Activated CD8-positive, alpha-beta memory T cell treated with anti-CD3 and anti-CD28 coated beads, Interleukin-2, amount 50 U/mL, for 24 hours (primary cell): ENCODE measurements at regions not wholly inside any gene's neighbourhood (a gene's known extent, or its start where the extent isn't known, plus 50 kb on each side); places are given as distances from the start of the nearest gene placed in this dataset.
"Not testable (repeated sequence)": the region's sequence is repeated elsewhere in the genome, so short reads cannot be mapped to it uniquely, and the experiment has no call there.

Experiments used
- DNase-seq: peaks from one replicate; pipeline ENCODE4 v3.0.0-alpha.2; 2020; ENCODE audit errors: extremely low read depth

DNA sequence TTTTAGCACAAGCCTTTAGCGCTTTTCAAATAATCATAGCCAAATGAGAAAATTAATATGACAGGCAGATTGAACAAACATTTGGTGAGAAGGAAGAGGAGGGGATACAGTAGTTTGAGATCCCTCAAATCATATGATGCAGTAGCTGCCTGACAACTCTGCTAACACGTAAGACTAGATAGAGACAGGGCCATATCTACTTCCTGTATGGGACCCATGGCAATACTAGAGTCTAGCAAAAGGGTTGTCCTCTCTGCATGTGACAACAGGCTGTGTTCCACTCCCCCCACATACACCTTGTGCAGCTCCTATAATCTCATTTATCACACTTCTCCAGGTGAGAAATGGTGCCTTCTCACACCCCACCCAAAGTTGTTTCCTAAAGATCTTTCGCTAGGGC lies 106.3 kb upstream of the NBPF26 start:
- DNase-seq, result not testable (repeated sequence)

GRCh38 chr1:120619867-120620692 lies 103.7 kb upstream of the NBPF26 start:
- DNase-seq, result not testable (repeated sequence)

DNA sequence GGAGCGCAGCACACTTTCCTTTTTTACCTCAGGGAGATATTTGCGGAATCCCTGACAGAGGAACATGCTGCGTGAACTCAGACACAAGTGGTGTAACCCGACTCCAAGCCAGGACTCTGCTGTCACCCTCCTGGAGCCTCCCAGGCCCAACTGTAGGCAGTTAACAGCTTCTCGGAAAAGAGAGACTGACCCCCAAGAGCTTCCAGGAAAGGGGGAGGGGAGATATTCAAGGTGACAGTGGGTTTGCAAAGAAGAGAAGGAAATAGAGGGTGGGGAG lies 103.1 kb upstream of the NBPF26 start:
- DNase-seq, result not testable (repeated sequence)

- not testable (repeated sequence) for DNase-seq
Measured at GRCh38 chr1:120621278-120621677, 102.5 kb upstream of the NBPF26 start.

DNA sequence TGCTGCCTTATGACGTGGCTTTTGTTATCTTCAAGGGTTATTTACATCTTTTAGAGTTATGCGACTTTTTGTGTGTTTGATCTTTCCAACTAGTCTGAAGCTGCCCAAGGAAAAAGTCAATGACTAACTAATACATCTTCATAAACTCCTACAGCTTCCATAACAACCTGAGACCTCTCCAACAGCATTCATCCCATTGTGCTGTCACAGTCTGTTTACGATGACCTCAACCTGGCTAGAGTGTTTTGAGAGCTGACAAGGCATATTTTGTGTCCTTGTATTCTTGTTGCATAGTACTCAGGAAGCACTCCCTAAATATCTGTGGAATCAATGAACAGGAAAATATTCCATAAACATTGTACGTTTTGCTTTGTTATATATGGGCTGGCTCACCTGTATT lies 100.2 kb upstream of the NBPF26 start:
- DNase-seq, result not testable (repeated sequence)

DNA sequence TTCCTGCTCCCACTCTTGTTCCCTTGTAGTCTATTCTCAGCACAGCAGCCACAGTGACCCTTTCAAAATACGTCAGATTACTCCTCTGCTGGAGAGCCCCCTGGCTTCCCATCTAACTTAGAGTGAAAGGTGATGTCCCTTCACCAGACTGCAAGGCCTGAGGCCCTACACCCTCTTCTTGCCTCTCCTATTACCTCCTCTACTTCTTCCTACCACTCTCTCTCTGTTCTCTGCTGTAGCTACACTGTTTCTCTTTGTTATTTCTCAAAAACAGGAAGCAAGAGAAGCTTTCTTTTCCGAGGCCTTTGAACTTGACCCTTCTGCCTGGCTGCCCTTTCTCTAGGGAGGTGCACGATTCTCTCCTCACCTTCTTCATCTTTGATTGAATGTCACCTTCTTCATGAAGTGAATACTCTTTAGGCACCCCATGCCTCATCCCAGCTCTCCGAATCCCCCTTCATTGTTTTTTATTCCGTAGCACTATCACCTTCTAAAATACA lies 99.1 kb upstream of the NBPF26 start:
- not testable (repeated sequence) for DNase-seq

DNA sequence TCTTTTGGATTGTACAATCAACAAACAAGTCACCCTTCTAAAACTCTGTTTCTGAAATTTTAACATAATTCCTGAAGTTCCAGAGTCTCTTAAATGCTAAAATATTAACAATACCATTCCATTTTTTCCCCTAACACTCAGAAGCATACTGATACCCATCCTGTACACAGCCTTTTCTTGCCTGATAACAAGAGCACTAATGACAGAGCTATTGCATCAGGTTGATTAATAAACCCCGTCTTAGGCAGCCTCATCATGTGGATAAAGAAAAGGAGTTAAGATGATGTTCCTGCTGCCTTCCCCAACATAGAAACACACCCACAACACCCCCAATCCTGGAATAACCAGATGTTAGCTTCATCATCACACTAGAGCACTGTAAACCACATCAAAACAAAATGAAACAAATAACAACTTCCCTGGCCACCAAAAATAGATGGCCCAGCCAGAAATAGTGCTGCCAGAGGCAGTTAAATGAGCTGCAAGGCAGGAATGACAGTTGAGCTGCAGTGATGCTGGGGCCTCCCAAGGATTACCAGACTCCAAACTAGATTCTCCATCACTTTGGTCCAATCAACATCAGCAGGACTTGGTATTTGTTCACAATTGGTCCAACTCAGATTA lies 93.8 kb upstream of the NBPF26 start:
- DNase-seq, result not testable (repeated sequence)

GRCh38 chr1:120634816-120635806 lies 88.6 kb upstream of the NBPF26 start:
- DNase-seq, result not testable (repeated sequence)

GRCh38 chr1:120640261-120641013 lies 83.3 kb upstream of the NBPF26 start:
- not testable (repeated sequence) for DNase-seq

- not testable (repeated sequence) for DNase-seq
Measured at GRCh38 chr1:120641014-120641302, 82.8 kb upstream of the NBPF26 start.

GRCh38 chr1:120647182-120647581 lies 76.6 kb upstream of the NBPF26 start:
- not testable (repeated sequence) for DNase-seq

- not testable (repeated sequence) for DNase-seq
Measured at GRCh38 chr1:120648915-120649623, 74.7 kb upstream of the NBPF26 start.

GRCh38 chr1:120649730-120650129 lies 74.0 kb upstream of the NBPF26 start:
- not testable (repeated sequence) for DNase-seq

GRCh38 chr1:120654114-120654513 lies 69.6 kb upstream of the NBPF26 start:
- DNase-seq, result not testable (repeated sequence)

GRCh38 chr1:120655394-120655793 lies 68.4 kb upstream of the NBPF26 start:
- not testable (repeated sequence) for DNase-seq

GRCh38 chr1:120656116-120656515 lies 67.6 kb upstream of the NBPF26 start:
- not testable (repeated sequence) for DNase-seq

GRCh38 chr1:120657804-120658203 lies 65.9 kb upstream of the NBPF26 start:
- DNase-seq, result not testable (repeated sequence)

GRCh38 chr1:120658622-120659021 lies 65.1 kb upstream of the NBPF26 start:
- DNase-seq, result not testable (repeated sequence)

- not testable (repeated sequence) for DNase-seq
Measured at GRCh38 chr1:120659133-120659532, 64.6 kb upstream of the NBPF26 start.

GRCh38 chr1:120664376-120665249 lies 59.1 kb upstream of the NBPF26 start:
- DNase-seq, result not testable (repeated sequence)
